ENCODE measurements at regions not wholly inside any gene's neighbourhood (a gene's known extent, or its start where the extent isn't known, plus 50 kb on each side); places are given as distances from the start of the nearest gene placed in this dataset.

DNA sequence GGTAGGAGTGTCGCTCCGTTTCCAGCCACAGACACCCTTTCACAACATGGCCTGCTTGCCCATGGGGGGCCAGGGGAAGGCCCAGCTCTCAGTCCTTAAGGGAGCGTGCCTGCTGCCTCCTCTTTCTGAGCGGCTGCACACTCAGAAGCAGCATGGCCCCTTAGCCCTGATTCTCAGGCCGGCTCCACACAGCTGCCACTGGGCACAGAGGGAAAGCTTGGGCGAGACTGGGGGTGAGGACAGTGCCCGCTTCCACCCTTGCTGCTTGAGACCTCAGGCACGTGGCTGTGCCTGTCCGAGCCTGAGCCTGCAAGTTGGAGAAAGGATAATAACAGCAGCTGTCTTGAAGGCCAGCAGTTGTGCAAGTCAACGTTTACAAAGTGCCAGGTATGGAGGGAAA, 416.3 kb downstream of the SHANK2 start:
- DNase-seq = no peak

DNA sequence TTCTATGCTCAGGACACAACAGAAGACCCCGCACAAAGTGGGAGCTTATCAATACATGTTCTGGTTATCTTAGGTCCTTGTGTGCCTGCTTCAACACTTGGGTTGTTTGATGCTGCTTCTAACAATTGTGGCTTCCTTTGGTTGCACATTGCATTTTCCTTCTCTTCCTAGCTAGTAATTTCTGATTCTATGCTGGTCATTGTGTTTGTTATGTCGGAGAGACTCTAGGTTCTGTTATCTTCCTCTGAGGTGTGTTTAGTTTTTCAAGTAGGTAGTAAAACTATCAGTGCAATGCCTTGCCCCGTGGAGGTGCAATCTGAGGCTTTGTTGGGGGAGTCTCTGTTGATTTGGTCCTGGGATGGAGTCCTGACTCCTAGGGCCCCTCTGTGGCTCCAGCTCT, 414.2 kb downstream of the SHANK2 start:
- DNase-seq = no peak

DNA sequence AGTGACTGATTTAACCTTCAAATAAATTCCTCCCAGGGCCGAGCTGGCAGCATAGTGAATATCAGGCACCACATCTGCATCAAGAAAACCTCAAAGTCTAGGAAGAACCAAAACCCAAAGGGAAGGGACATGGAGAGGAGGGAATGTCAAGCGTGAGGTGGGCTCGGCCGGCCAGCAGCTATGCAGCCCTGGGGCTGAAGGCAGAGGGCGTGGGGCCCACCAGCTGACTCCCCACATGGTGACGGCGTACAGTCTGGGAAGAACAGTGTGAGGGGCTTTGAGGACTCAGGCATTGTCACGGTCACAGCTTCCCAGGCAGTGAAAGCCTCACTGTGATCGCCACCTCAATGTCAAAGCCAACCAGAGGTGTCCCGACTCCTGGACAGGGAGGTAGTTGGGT, 412.5 kb downstream of the SHANK2 start:
- DNase-seq = no peak

DNA sequence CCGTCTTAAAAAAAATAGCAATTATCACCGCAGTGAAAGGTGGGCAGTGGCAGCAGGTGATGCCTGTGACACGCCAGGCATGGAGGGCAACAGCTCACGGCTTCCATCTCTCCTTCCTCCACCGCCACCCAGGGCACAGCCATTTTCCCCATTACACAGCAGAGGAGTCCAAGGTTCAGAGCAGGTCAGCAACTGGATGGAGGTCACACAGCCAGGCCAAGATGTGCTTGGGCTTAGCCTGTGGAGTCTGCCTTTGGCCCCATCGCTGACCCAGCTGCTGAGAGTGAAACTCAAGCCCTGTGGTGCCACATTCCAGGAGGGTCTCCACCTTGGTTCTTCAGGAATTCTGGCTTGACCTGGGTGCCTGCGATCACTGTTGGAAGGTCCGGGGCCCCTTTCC, 411.1 kb downstream of the SHANK2 start:
- no peak for DNase-seq

DNA sequence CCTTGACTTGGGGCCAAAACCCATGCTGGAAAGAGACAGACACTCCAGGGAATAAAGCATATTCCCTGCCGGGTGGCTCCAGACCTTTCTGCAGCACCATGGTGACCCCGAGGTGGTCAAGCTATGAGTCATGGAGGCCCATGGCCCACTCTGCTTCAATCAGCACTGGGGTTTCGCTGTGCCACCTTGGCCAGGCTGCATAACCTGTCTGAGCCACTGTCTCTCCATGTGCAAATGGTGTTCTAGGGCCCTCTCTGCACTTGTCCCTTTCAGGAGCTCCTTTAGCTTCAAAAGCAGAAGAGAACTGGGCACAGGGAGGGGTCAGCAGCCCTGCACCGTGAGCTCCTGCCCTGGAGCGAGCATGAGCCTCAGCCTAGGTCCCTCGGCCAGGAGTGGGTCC, 410.1 kb downstream of the SHANK2 start:
- DNase-seq = no peak

DNA sequence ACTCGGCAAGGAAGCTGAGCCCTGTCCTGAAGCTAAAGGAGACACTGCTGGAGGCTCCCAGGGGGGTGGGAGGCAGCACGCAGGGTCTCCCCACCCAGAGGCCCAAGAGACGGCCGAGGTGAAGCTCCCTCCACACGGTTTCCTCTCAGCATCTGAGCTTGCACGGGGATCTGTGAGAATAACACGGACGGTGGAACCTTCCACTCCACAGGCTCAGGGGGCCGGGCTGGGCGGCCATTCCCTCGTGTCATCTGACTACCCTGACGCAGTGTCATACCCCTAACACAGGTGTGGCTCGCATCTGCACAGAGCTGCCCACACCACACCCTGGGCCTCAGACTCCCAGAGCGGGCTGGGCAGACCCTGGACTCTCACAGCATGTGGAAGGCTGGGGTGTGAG, 409.7 kb downstream of the SHANK2 start:
- no peak for DNase-seq

DNA sequence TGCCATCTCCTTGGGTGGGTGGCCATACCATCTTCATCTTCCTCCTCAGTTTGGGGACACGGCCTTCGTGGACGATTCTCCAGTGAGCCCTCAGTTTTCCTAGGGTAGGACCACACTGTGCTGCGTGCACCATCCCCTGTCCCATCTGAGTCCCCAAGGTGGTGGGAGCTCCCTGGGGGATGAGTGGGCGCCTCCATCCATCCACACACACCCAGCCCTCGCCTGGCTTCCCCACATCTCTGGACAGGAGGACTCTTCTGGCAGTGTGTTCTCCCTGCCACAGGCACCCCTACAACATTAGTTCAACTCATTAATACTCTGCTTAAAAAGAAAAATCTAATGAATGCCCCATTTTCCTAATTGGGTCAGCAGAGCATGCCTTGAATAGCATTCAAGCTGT, 408.5 kb downstream of the SHANK2 start:
- no peak for DNase-seq

DNA sequence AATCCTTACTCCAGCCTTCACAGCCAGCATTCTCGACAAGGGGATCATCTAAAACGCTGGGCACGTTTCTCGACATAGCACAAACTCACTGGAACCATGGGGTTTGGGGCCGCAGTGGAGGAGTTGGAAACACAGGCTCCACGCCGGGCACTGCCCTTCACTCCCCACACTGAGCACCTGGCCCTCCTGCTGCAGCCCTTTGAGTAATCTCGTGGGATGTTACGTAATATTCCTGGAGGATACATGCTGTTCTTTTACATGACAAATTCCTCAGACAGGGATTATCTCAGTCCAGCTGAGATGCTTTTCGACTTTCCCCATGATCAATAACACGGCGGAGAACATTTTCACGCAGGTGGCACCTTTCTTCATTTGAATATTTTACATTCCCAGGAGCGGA, 408.0 kb downstream of the SHANK2 start:
- no peak for DNase-seq

DNA sequence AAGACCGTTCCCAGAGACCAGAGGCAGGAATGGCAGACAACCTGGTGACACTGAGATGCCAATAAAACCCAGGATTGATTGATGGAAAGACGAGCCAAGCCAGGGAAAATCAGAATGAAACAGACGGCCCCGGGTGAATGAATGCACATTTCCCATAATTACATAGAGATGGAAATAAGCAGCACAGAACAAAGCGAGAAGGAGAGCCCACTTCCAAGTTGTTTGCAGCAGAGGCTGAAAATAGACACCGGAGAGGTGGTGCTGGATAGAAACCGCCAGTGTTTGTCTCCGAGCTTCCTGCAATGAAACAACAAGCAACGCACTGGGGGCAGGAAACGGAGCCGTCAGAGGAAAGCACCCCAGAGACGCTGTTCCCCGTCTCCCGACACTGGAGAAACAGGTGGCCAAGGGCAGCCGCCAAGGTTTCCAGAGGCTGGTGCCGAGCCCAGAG, 406.8 kb downstream of the SHANK2 start:
- no peak for DNase-seq

DNA sequence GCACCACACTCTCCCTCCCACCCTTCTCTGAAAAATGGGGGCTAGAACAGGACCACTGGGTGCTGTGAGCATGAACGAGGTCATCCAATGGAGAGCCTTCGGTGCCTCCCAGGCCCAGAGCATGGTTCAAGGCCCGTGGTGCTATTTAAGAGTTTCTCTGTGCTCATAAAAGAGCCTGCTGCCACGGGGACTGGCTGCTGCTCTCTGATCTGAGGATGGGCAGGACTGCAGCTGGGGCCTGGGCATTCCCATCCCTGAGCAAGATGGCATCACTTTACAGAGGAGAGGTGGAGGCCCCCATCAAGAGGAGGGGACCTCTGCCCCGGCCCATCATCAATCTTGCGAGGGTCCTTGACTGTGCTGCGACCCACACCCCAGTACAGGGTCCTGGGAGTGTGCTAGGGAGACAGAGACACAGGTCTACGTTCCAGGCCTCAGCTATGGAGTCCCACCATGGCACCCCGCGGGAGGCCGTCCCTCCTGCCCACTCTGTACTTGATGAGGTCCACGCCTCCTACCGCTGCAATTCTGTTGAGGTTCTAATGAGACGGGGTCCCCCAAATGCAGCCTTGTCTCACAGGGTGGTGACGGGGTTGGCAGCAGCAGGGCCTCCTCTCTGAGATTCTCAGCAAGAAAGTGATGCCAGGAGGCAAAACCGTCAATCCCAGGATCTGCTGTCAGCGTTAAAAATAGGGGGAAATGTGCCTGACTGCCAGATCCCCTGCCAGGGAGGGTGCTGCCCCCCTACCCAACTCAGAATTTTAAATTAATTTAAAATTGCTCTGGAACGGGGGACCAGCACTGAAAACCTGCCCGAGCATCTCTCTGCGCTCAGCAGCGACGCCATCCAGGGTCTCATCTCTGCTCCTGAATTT, 405.4 kb downstream of the SHANK2 start:
- DNase-seq = no peak

DNA sequence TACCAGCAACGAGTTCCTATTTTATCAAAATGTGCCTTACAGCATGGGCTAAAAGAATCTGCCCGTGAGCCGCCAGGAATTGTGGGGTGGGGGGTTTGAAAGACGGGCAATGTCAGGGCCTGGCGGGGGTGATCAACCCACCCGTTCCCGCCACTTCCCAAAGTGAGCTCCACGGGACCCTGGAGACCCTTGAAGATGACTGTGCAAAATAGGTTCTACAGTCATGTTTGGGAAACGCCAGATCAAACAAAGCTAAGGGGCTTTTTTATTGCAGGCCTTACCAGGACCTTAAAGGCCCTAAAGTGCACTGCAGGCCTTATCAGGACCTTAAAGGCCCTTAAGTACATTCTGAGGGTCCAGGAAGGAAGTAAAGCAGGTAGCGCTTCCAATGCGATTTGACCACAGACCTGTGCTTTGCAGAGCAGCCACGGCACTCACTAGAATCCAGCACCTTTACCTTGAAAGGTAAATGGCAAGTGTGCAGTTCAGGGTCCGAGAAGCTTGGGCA, 404.1 kb downstream of the SHANK2 start:
- no peak for DNase-seq

DNA sequence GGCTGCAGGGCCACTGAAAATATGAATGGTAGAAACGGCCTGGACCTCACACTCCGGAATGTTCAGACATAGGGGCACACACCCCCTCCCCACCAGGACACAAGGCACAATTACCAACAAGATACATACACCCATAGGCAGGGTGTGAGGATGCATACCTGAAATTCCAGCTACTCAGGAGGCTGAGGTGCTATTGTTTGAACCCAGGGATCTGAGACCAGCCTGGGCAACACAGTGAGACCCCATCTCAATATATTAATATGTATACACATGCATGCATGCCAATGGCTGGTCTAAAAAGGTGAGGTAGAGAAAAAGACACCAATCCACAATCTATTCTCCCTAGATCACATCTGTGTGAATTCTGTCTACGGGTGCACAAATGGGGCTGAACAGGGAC, 403.3 kb downstream of the SHANK2 start:
- DNase-seq = no peak

DNA sequence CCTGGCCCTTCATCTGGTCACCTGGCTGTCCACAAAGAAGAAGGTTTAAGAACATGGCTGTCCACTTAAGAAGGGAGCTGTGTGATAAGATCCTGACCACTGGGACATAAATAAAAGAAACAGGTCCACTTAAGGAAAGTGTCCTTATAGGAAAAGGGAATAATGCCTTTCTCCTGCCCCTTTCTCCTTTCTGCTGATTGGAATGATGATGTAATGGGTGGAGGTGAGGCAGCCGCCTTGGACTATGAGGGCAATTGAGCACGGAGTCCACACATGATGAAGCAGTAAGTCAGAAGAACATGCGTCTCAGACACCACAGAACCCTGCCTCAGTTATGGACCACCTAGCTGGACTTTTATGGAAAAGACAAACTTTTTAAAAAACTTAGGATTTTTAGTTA, 401.1 kb downstream of the SHANK2 start:
- DNase-seq = no peak

DNA sequence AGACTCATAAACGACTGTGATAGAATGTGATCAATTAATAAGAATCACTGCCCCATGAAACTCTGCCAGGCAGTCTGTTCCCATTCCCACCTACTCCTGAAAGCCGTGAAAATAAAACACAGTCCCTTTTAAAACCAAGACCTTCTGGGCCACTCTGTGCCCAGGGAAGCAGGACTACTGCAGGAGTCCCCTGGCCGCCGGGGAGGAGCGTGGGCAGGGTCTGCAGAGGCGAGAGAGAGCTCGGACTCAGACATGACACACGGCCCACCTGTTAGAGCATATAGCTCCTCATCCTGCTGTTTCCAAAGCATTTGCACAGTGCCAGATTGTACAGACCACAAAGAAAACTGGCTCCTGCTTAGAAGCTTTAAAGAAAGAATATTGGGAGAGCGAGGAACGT, 400.5 kb downstream of the SHANK2 start:
- no peak for DNase-seq

DNA sequence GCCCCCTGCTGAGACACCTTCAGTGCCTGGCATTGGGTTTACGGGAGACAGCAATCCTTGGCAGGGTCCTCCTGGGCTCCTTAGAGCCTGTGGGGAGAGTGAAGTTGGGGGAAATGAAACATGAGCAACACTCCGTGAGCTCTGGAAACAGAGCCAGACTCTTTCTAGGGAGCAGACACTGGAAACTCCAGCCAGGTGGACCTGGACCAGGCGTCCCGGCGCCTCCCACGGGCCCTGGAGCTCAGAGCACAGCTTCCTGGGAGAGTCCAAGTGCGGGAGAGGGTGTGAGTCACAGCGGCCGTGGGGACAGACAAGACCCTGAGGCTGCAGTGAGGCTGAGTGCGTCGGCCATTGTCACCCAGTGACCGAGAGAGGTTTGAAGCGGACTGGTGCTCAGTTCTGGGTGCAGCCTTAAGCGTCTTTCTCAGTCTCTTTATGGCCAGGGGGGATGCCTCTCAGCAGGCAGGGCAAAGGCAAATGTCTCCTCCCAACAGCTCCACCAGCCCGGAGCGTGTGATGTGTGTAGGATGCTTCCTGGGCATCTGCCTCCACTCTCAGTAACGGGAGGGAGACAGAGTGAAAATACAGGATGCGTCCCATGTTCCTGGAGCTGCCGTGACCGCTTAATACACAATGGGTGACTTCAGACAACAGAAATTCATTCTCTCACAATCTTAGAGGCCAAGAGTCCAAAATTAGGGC, 399.2 kb downstream of the SHANK2 start:
- no peak for DNase-seq

DNA sequence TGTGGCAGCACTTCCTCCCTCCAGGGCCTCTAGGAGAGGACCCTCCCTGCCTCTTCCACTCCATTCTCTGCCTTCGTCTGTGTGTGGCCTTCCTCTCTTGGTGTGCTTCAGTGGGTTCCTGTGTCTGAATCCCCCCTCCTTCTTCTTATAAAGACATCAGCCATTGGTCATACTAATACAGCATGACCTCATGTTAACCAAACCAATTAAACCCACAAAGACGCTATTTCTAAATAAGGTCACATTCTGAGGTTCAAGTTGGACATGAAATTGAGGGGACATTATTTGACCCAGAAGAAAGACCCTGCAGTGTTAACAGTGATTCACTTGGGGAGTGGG, 398.6 kb downstream of the SHANK2 start:
- DNase-seq = no peak

DNA sequence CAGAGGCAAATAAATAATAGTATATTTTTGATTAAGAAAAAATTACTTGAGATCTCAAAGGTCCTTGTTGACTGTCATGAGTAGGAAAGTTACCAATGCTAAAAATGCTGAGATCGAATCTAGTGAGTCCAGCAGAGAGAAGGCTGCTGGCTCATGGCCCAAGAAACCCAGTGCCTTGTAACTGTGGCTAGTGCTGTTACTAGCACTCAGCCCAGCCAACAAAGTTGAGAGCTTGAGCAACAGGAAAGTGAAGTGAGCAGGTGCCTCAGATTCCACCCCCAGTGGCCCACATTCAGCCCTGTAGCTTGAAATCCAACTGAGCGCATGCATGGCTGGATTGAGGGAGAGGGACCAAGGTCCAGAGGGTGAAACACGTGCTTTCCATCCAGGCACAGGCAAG, 398.2 kb downstream of the SHANK2 start:
- no peak for DNase-seq

DNA sequence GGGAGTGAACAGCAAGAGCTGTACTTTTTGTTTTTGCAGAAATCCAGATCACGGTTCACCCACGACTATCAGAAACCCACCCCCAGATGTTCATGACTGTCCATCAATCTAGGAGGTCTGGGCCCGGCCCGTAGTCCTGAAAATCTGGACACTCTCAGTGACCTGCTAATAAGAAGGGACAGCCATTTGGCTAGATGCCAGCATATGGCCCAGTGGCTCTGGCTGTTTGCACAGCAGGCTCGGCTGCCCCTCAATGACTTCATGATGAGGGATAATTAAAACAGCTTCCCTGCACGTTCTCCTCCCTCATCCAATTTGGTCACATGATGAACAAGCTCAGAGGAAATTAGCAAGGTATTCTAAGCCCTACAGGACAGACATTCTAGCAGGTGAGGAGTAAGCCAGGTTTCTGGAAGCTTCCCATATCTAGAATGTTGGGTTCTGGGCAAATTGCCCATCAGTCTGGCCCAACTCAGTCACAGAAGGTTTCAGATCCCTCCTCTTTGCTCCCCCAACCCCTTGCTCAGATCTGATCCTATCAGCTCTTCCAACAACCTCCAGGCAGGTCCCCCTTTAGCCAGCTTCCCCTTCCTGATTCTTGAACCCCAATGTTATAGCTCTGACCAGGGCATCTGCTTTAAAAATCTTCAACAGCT, 397.3 kb downstream of the SHANK2 start:
- no peak for DNase-seq

DNA sequence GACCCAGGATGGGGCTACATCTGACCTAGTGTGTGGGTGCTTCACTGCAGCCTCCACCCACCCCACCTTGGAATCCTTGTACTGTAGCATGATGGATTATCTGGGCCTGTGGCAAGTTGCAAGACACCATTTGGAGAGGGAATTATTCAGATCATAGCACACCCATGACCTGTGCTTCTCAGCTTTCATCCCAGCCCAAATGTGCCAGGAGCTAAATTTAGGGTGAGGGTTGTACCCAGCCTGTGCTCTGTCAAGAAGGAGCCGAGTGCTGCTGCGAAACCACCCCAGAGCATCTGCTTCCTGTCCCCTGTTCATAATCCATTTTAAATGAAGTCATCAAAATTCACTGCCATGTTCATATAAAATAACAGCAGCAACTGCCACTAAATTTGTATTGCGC, 394.5 kb downstream of the SHANK2 start:
- DNase-seq = no peak

DNA sequence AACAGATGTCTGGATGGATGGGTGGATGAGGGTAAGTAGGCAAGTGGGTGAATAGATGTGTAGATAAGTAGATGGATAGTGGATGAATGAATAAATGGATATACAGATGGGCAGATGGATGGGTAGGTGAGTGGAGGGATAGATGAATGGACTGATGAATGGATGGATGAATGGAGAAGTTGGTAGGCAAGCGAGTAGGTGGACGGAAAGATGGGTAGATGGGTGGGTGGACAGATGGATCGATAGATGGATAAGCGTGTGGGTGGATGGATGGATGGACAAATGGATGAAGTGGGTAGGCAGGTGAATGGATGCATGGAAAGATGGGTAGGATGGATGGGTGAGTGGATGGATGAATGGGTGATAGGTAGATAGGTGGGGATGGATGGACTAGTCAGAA, 393.2 kb downstream of the SHANK2 start:
- no peak for DNase-seq

DNA sequence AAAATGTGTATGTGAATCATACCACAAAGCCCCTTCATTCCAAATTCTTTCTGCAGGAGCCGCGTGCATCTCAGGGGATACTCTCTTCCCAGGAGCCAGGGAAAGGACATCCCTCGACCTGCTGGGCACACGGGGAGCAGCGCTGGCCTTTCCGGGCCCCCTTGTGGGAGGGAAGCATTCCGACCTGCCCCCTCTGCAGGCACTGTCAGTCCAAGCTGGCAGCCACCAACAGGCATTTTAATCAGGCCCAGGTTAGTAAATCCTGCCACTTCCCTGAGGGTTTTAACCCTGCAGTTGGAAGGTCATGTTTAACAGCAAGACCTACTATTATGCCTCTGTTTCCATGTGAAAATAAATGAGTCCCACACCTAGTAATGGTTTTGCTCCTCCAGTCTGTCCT, 391.5 kb downstream of the SHANK2 start:
- DNase-seq = no peak

DNA sequence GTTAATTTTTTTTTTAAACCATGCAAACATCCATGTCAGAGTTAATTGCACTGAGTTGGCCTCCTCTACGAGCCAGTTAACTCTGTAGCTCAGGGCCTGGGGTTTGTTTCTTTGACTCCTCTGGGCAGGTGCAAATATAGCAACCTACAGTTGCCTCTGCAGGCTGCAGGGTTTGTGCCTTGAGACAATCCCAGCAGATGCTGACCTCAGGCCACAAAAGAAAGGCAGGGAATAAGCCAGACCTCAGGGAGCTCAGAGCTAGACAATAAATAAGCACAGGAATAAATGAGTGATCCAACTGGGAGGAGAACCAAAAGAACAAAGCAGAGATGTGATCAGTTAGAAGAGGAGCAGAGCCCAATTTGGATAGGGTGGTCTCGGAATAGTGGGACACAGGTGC, 390.8 kb downstream of the SHANK2 start:
- DNase-seq = no peak

DNA sequence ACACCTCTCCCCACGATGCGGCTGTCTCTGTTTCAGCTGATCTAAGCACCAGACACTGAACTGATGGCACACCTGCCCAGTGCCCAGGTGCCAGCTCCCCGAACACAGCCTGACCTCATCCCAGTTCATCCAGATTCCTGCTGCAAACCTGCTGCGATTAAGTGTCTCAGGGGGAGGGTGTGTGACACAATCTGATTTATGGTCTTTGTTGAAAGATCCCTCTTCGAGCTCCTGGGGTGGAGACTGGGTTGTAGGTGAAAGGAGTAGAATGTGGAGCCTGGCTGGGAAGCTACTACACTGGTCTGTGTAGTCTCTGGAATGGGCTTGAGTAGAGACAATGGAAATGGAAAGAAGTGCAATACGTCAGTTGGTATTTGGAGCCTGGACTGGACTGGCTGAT, 390.3 kb downstream of the SHANK2 start:
- DNase-seq = no peak

DNA sequence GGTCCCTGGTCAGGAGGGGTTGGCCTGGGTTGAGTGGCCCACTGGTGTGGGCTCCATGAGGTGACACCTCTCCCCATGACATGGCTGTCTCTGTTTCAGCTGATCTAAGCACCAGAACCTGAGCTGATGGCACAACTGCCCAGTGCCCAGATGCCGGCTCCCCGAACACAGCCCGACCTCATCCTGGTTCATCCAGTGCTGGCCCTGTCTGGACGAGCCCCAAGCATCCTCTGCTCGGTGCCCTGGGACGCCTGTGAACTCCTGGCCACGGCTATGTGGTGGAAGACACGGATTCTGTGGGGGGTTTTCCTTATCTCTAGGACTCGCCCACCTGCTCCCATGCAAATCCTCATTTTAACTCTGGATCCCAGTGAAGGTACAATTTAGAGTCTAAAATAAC, 389.2 kb downstream of the SHANK2 start:
- DNase-seq = no peak
